ENCODE measurements at regions not wholly inside any gene's neighbourhood (a gene's known extent, or its start where the extent isn't known, plus 50 kb on each side); places are given as distances from the start of the nearest gene placed in this dataset.

GRCh38 chr11:112525844-112526590 is 265.4 kb upstream of the PLET1 start:
- no peak overlapping the region for H4K12ac ChIP-seq (ENCODE audit: low read depth, low read length)
- no peak overlapping the region for H2BK120ac ChIP-seq (ENCODE audit: insufficient read depth, low read length, poor library complexity)
- no peaks in the 10 kb centered on the region for H3K79me1 ChIP-seq (ENCODE audit: low read length)
- H2AFZ ChIP-seq (ENCODE audit: insufficient read depth, low read length, poor library complexity): no peak overlapping the region
- H3K14ac ChIP-seq (ENCODE audit: low read length): no peak overlapping the region
- no peak overlapping the region for H3K9ac ChIP-seq (ENCODE audit: low read length)
- H3K9me3 ChIP-seq (ENCODE audit: insufficient read depth, low read depth, low read length): peaks cover 3% of the 10 kb centered on the region
- no peak overlapping the region for H3K18ac ChIP-seq (ENCODE audit: low read length)
- H3K4me3 ChIP-seq (ENCODE audit: low read depth, low read length): no peak overlapping the region
- no peak for DNase-seq
- H3K4me1 ChIP-seq (ENCODE audit: control insufficient read depth in 1 of 2, insufficient read depth in 2 of 2, low read length in 2 of 2): peaks cover 0 to 4% of the 10 kb centered on the region in 2 experiments
- H3K27ac ChIP-seq (ENCODE audit: low read depth, low read length): no peak overlapping the region
- no peak overlapping the region for H3K4ac ChIP-seq (ENCODE audit: low read depth, low read length)
- no peak overlapping the region for H3K4me2 ChIP-seq (ENCODE audit: low read length)
- H2AK5ac ChIP-seq (ENCODE audit: low read length): no peak overlapping the region
- no CpG with 5 or more reads among the region's 7 CpGs for WGBS (ENCODE audit: extremely low coverage, insufficient coverage, insufficient read length)
- no peaks in the 10 kb centered on the region for H3K27me3 ChIP-seq (ENCODE audit: insufficient read depth, low read length)
- no peak overlapping the region for H4K8ac ChIP-seq (ENCODE audit: low read depth, low read length)
- H2BK5ac ChIP-seq (ENCODE audit: low read depth, low read length, poor library complexity): no peak overlapping the region
- H3K36me3 ChIP-seq (ENCODE audit: control insufficient read depth in 1 of 2, insufficient read depth in 2 of 2, low read length in 2 of 2): no peaks in the 10 kb centered on the region
- no peak overlapping the region for H3K23ac ChIP-seq (ENCODE audit: low read length)
- H2BK12ac ChIP-seq (ENCODE audit: low read length): no peak overlapping the region
- no peaks in the 10 kb centered on the region for H3K79me2 ChIP-seq (ENCODE audit: control insufficient read depth, insufficient read depth, low read length, poor library complexity)
- H4K91ac ChIP-seq (ENCODE audit: low read depth, low read length): no peak overlapping the region

DNA sequence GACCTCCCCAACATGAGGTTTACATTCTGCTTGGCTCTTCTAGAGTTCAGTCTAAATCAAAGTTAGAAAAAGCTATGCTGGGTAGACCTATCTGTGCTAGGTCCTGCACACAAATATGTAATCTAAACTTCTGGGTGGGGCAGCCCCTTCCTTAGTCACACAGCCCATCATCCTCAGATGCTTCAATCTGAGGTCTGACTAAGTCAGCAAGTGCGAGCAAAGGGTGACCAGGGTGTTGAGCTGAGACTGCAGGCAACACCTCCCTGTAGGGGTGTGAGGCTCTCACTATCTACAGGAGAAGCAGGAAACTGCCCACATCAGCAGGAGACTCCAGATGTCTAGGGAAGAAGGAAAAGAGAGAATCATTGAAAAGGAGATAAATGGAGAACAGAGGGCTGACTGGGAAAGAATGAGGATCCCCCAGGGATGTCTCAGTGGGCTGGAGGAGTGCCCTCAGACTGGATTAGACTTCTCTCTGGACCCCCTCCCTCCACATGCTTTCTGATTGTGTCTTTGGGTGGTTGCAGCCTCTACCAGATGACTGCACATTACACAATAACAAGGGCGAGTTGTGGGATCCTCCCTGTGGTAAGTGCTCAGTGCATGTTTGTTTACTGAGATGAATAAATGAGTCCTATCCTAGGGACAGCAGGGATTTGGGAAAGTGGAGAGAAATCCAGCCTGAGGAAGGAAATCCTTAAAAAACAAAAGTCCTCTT is 266.2 kb upstream of the PLET1 start:
- H3K9ac ChIP-seq (ENCODE audit: low read length): no peak overlapping the region
- H3K27me3 ChIP-seq (ENCODE audit: insufficient read depth, low read length): no peaks in the 10 kb centered on the region
- H3K4me2 ChIP-seq (ENCODE audit: low read length): no peak overlapping the region
- no peak overlapping the region for H4K91ac ChIP-seq (ENCODE audit: low read depth, low read length)
- no peaks in the 10 kb centered on the region for H3K36me3 ChIP-seq (ENCODE audit: control insufficient read depth in 1 of 2, insufficient read depth in 2 of 2, low read length in 2 of 2)
- H2BK5ac ChIP-seq (ENCODE audit: low read depth, low read length, poor library complexity): no peak overlapping the region
- H3K4me1 ChIP-seq (ENCODE audit: control insufficient read depth in 1 of 2, insufficient read depth in 2 of 2, low read length in 2 of 2): peaks cover 0 to 4% of the 10 kb centered on the region in 2 experiments
- no peak overlapping the region for H3K18ac ChIP-seq (ENCODE audit: low read length)
- no peak overlapping the region for H4K12ac ChIP-seq (ENCODE audit: low read depth, low read length)
- no peak overlapping the region for H3K14ac ChIP-seq (ENCODE audit: low read length)
- H2BK120ac ChIP-seq (ENCODE audit: insufficient read depth, low read length, poor library complexity): no peak overlapping the region
- DNase-seq: peak in 1 of 2 donors; percentile 15
- no CpG with 5 or more reads among the region's 2 CpGs for WGBS (ENCODE audit: extremely low coverage, insufficient coverage, insufficient read length)
- no peak overlapping the region for H3K27ac ChIP-seq (ENCODE audit: low read depth, low read length)
- H2AFZ ChIP-seq (ENCODE audit: insufficient read depth, low read length, poor library complexity): no peak overlapping the region
- H3K23ac ChIP-seq (ENCODE audit: low read length): no peak overlapping the region
- no peak overlapping the region for H3K4me3 ChIP-seq (ENCODE audit: low read depth, low read length)
- no peak overlapping the region for H3K4ac ChIP-seq (ENCODE audit: low read depth, low read length)
- no peaks in the 10 kb centered on the region for H3K79me2 ChIP-seq (ENCODE audit: control insufficient read depth, insufficient read depth, low read length, poor library complexity)
- H4K8ac ChIP-seq (ENCODE audit: low read depth, low read length): no peak overlapping the region
- H3K79me1 ChIP-seq (ENCODE audit: low read length): no peaks in the 10 kb centered on the region
- peaks cover 3% of the 10 kb centered on the region for H3K9me3 ChIP-seq (ENCODE audit: insufficient read depth, low read depth, low read length)
- no peak overlapping the region for H2AK5ac ChIP-seq (ENCODE audit: low read length)
- H2BK12ac ChIP-seq (ENCODE audit: low read length): no peak overlapping the region

DNA sequence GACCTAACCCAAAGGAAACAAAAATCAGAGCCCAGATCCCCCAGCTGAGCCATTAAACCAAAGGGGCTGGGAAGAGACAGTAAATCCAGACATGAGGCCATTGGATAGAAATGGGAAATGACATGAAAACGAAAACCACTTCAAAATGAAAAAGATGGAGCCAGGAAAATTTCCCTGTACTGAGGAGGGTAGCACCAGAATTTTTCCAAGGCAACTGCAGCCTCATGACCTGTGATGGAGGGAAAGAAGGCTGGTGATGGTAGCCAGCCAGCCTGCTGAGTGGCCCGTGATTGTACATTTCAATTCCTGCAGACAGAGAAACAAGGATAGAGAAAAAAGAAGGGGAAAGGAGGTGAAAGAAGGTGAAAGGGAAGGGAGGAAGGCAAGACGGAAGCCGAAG is 268.4 kb upstream of the PLET1 start:
- Histone ChIP-seq H3K36me3 (ENCODE audit: control insufficient read depth in 1 of 2, insufficient read depth in 2 of 2, low read length in 2 of 2) (no peaks in the 10 kb centered on the region), H3K4me2 (ENCODE audit: low read length) (no peak overlapping the region), H2AFZ (ENCODE audit: insufficient read depth, low read length, poor library complexity) (no peak overlapping the region), H3K79me2 (ENCODE audit: control insufficient read depth, insufficient read depth, low read length, poor library complexity) (no peaks in the 10 kb centered on the region), H3K27ac (ENCODE audit: low read depth, low read length) (no peak overlapping the region), H3K4ac (ENCODE audit: low read depth, low read length) (no peak overlapping the region), H3K9me3 (ENCODE audit: insufficient read depth, low read depth, low read length) (peaks cover 3% of the 10 kb centered on the region), H3K4me3 (ENCODE audit: low read depth, low read length) (no peak overlapping the region), H2AK5ac (ENCODE audit: low read length) (no peak overlapping the region), H3K27me3 (ENCODE audit: insufficient read depth, low read length) (no peaks in the 10 kb centered on the region), H3K18ac (ENCODE audit: low read length) (no peak overlapping the region), H2BK5ac (ENCODE audit: low read depth, low read length, poor library complexity) (no peak overlapping the region), H2BK12ac (ENCODE audit: low read length) (no peak overlapping the region), H3K4me1 (ENCODE audit: control insufficient read depth in 1 of 2, insufficient read depth in 2 of 2, low read length in 2 of 2) (no peaks in the 10 kb centered on the region), H3K14ac (ENCODE audit: low read length) (no peak overlapping the region), H4K12ac (ENCODE audit: low read depth, low read length) (no peak overlapping the region), H3K9ac (ENCODE audit: low read length) (no peak overlapping the region), H2BK120ac (ENCODE audit: insufficient read depth, low read length, poor library complexity) (no peak overlapping the region), H4K91ac (ENCODE audit: low read depth, low read length) (no peak overlapping the region), H4K8ac (ENCODE audit: low read depth, low read length) (no peak overlapping the region), H3K79me1 (ENCODE audit: low read length) (no peaks in the 10 kb centered on the region), H3K23ac (ENCODE audit: low read length) (no peak overlapping the region)
- DNase-seq: no peak
- WGBS (ENCODE audit: extremely low coverage, insufficient coverage, insufficient read length): no CpG with 5 or more reads among the region's 4 CpGs

- H3K79me2 ChIP-seq (ENCODE audit: control insufficient read depth, insufficient read depth, low read length, poor library complexity): no peaks in the 10 kb centered on the region
- DNase-seq: no peak
- H3K4me3 ChIP-seq (ENCODE audit: low read depth, low read length): no peak overlapping the region
- H3K4me1 ChIP-seq (ENCODE audit: control insufficient read depth in 1 of 2, insufficient read depth in 2 of 2, low read length in 2 of 2): no peaks in the 10 kb centered on the region
- H2AFZ ChIP-seq (ENCODE audit: insufficient read depth, low read length, poor library complexity): no peak overlapping the region
- H2AK5ac ChIP-seq (ENCODE audit: low read length): no peak overlapping the region
- peaks cover 3% of the 10 kb centered on the region for H3K9me3 ChIP-seq (ENCODE audit: insufficient read depth, low read depth, low read length)
- H3K4me2 ChIP-seq (ENCODE audit: low read length): no peak overlapping the region
- no peak overlapping the region for H3K14ac ChIP-seq (ENCODE audit: low read length)
- no peaks in the 10 kb centered on the region for H3K79me1 ChIP-seq (ENCODE audit: low read length)
- no peak overlapping the region for H3K9ac ChIP-seq (ENCODE audit: low read length)
- H2BK12ac ChIP-seq (ENCODE audit: low read length): no peak overlapping the region
- no peaks in the 10 kb centered on the region for H3K36me3 ChIP-seq (ENCODE audit: control insufficient read depth in 1 of 2, insufficient read depth in 2 of 2, low read length in 2 of 2)
- H4K8ac ChIP-seq (ENCODE audit: low read depth, low read length): no peak overlapping the region
- H3K23ac ChIP-seq (ENCODE audit: low read length): no peak overlapping the region
- H3K4ac ChIP-seq (ENCODE audit: low read depth, low read length): no peak overlapping the region
- H3K27ac ChIP-seq (ENCODE audit: low read depth, low read length): no peak overlapping the region
- H2BK5ac ChIP-seq (ENCODE audit: low read depth, low read length, poor library complexity): no peak overlapping the region
- H4K12ac ChIP-seq (ENCODE audit: low read depth, low read length): no peak overlapping the region
- no peak overlapping the region for H3K18ac ChIP-seq (ENCODE audit: low read length)
- no peak overlapping the region for H4K91ac ChIP-seq (ENCODE audit: low read depth, low read length)
- no CpG with 5 or more reads among the region's 1 CpG for WGBS (ENCODE audit: extremely low coverage, insufficient coverage, insufficient read length)
- no peaks in the 10 kb centered on the region for H3K27me3 ChIP-seq (ENCODE audit: insufficient read depth, low read length)
- no peak overlapping the region for H2BK120ac ChIP-seq (ENCODE audit: insufficient read depth, low read length, poor library complexity)
Observed at GRCh38 chr11:112532506-112532905, 271.8 kb upstream of the PLET1 start.

All from trophoblast cell (in vitro differentiated cells and primary cell).